ENCODE measurements at regions not wholly inside any gene's neighbourhood (a gene's known extent, or its start where the extent isn't known, plus 50 kb on each side); places are given as distances from the start of the nearest gene placed in this dataset.

DNA sequence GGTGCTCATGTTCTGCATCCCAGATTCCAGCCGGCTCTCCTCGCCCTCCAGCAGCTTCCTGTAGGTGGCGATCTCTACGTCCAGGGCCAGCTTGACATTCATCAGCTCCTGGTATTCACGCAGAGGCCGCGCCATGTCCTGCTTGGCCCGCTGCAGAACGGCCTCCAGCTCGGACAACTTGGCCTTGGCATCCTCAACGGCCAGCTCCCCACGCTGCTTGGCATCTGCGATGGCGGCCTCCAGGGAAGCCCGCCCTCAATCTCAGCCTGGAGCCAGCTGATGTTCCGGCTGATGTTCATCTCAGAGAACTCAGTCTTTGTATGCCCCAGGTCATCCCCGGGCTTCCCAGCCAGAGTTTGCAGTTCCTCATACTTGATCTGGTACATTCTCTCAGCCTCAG lies 431.8 kb upstream of the DIPK2B start:
- Histone ChIP-seq H3K36me3 (no peaks in the 10 kb centered on the region), H3K4me1 (no peaks in the 10 kb centered on the region), H3K27ac (no peak overlapping the region), H3K4me3 (no peak overlapping the region), H3K27me3 (no peaks in the 10 kb centered on the region), H3K9me3 (peaks cover 0 to 8% of the 10 kb centered on the region in 2 donors)
- TF ChIP-seq, protein P1, sequence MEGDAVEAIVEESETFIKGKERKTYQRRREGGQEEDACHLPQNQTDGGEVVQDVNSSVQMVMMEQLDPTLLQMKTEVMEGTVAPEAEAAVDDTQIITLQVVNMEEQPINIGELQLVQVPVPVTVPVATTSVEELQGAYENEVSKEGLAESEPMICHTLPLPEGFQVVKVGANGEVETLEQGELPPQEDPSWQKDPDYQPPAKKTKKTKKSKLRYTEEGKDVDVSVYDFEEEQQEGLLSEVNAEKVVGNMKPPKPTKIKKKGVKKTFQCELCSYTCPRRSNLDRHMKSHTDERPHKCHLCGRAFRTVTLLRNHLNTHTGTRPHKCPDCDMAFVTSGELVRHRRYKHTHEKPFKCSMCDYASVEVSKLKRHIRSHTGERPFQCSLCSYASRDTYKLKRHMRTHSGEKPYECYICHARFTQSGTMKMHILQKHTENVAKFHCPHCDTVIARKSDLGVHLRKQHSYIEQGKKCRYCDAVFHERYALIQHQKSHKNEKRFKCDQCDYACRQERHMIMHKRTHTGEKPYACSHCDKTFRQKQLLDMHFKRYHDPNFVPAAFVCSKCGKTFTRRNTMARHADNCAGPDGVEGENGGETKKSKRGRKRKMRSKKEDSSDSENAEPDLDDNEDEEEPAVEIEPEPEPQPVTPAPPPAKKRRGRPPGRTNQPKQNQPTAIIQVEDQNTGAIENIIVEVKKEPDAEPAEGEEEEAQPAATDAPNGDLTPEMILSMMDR (IDR thresholded peaks at IDR 0.05): no peak
- DNase-seq (ENCODE audit: low spot score): no peak

DNA sequence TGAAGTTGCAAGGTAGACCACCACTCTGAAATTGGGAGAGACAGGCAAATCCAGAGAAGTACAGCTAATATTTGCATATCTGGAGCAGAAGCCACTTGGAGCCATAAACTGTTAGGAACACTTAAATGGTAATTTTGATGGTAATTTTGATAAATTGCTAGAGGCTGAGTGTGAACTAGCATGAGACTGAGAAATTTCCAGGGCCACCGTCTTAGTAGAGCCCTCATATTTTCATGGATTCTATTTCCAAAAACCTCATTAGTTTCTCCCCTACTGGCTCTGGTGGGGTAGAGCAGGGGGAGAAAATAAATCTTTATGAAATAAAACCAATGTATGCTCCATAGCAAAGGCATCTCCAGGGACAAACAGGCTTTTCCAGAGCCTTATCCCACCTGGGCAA lies 429.4 kb upstream of the DIPK2B start:
- Histone ChIP-seq H3K4me3 (no peak overlapping the region), H3K4me1 (no peaks in the 10 kb centered on the region), H3K27ac (no peak overlapping the region), H3K9me3 (peaks cover 0 to 15% of the 10 kb centered on the region in 2 donors), H3K27me3 (no peaks in the 10 kb centered on the region), H3K36me3 (no peaks in the 10 kb centered on the region)
- TF ChIP-seq, protein P1 (IDR thresholded peaks at IDR 0.05): no peak
- DNase-seq (ENCODE audit: low spot score): no peak

DNA sequence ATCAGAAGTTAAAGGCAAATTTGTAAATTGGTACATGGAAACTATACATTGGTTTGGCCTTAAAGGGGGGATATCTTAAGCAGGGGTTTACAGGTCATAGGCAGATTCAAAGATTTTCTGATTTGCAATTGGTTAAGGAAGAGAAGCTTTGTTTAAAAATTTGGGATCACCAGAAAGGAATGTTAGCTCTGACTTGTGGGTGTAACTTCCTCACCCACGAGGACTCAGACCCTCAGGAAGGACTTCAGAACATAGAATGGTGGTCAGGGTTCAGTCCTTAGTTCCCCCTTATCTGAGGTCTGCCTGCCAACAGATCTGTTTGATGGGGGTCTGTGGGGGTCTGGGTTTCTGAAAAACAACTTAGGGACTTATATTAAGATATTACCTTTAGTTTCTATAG lies 427.4 kb upstream of the DIPK2B start:
- Histone ChIP-seq H3K9me3 (peaks cover 0 to 15% of the 10 kb centered on the region in 2 donors), H3K27ac (no peak overlapping the region), H3K4me3 (no peak overlapping the region), H3K27me3 (no peaks in the 10 kb centered on the region), H3K36me3 (no peaks in the 10 kb centered on the region), H3K4me1 (no peaks in the 10 kb centered on the region)
- TF ChIP-seq, protein P1 (IDR thresholded peaks at IDR 0.05): no peak
- no peak for DNase-seq (ENCODE audit: low spot score)

DNA sequence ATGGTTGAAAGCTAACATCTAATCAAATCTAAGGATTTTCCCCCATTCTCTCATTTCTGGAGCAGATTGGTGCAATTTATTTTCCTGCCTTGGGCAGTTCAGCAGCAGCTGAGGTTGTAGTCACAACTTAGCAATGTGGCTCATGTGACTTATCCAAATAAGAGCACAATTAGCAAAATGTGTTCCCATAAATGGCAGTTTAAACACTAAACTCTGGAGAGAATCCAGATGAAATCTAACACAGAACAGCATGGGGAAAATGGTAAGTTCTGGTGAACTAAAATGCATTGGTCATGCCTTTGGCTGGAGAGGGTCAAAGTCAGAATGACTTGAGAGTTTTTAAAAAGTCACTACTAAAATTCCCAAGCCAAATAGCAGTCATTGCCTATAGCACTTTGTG lies 422.6 kb upstream of the DIPK2B start:
- Histone ChIP-seq H3K27ac (no peak overlapping the region), H3K4me3 (no peak overlapping the region), H3K9me3 (peaks cover 0 to 7% of the 10 kb centered on the region in 2 donors), H3K36me3 (no peaks in the 10 kb centered on the region), H3K27me3 (no peaks in the 10 kb centered on the region), H3K4me1 (no peaks in the 10 kb centered on the region)
- TF ChIP-seq, protein P1 (IDR thresholded peaks at IDR 0.05): no peak
- DNase-seq (ENCODE audit: low spot score): no peak

DNA sequence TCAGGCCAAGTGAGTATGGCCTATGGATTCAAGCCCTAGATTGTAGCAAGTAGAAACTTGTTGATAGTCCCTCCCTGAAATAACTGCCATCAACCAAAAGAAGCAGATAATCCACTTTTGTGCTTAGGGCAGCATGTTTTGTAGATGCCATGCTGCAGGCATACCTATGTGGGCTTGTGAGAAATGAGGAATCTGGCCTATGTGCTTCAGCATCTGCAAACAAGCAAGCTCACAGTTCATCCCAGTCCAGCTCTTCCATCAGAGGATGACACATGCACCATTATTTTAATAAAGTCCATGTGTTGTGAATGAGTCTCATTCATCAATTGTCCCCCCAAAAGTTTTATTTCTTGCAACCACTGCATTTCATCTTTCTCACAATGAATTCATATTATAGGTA lies 421.9 kb upstream of the DIPK2B start:
- H3K4me1 ChIP-seq: no peaks in the 10 kb centered on the region

DNA sequence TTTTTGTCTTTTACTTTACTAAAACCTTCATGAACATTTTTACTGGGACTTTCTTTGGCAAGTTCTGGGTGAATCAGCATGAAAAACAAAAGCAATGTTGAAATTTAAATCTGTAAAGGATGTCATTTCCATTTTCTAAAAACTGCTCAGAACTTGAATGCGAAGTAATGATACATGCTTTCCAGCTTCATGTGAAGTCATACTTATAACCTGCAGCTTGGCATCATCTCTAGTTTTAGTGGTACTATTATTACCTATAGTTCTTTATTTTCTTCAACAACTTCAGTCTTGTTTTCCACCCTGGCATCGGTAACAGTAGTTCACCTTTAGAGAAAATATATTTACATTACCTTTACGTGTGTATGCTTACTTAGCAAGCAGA lies 421.4 kb upstream of the DIPK2B start:
- Histone ChIP-seq H3K4me1 (no peaks in the 10 kb centered on the region), H3K27me3 (no peaks in the 10 kb centered on the region), H3K4me3 (no peak overlapping the region), H3K27ac (no peak overlapping the region), H3K36me3 (no peaks in the 10 kb centered on the region), H3K9me3 (peaks cover 0 to 7% of the 10 kb centered on the region in 2 donors)
- DNase-seq (ENCODE audit: low spot score): no peak
- TF ChIP-seq, protein P1 (IDR thresholded peaks at IDR 0.05): no peak

More for the DNA sequence above, 421.9 kb upstream of the DIPK2B start:
- peaks cover 0 to 7% of the 10 kb centered on the region in 2 donors for H3K9me3 ChIP-seq
- TF ChIP-seq, protein P1 (IDR thresholded peaks at IDR 0.05): no peak
- H3K27me3 ChIP-seq: no peaks in the 10 kb centered on the region
- H3K36me3 ChIP-seq: no peaks in the 10 kb centered on the region
- H3K4me3 ChIP-seq: no peak overlapping the region
- no peak overlapping the region for H3K27ac ChIP-seq
- DNase-seq (ENCODE audit: low spot score): no peak

Measured in right atrium auricular region (tissue), 2 donors.